Endothelial cell of umbilical vein (primary cell): ENCODE measurements at regions not wholly inside any gene's neighbourhood (a gene's known extent, or its start where the extent isn't known, plus 50 kb on each side); places are given as distances from the start of the nearest gene placed in this dataset.

Experiments used
- EZH2 ChIP-seq: IDR thresholded peaks from 2 replicates; pipeline ENCODE4 v1.6.1; 2012; ENCODE audit warnings: borderline replicate concordance, low read depth, mild to moderate bottlenecking, moderate library complexity, low read length, inconsistent platforms; ENCODE audit not compliant: severe bottlenecking
- FOS ChIP-seq: IDR thresholded peaks from 2 replicates; pipeline ENCODE4 v1.6.1; 2011; ENCODE audit warnings: mild to moderate bottlenecking, low read length, moderate library complexity, borderline replicate concordance; ENCODE audit not compliant: insufficient read depth
- GATA2 ChIP-seq: IDR thresholded peaks from 2 replicates; pipeline ENCODE4 v1.7.0; 2011; ENCODE audit warnings: low read depth, mild to moderate bottlenecking, moderate library complexity, mixed read lengths, low read length; ENCODE audit not compliant: insufficient read length, insufficient read depth
- JUN ChIP-seq: IDR thresholded peaks from 2 replicates; pipeline ENCODE4 v1.6.1; 2011; ENCODE audit warnings: borderline replicate concordance, low read depth; ENCODE audit not compliant: insufficient read length, insufficient read depth
- MYC ChIP-seq: IDR thresholded peaks from one replicate; pipeline ENCODE4 v1.6.1; 2011; ENCODE audit warnings: mild to moderate bottlenecking, low read depth, low read length
- POLR2A ChIP-seq: IDR thresholded peaks from 2 replicates; pipeline ENCODE4 v1.6.1; 2012; ENCODE audit warnings: low read depth, mild to moderate bottlenecking, control low read depth, low read length
- POLR2AphosphoS5 ChIP-seq: IDR thresholded peaks from 2 replicates; pipeline ENCODE4 v1.6.1; 2012; ENCODE audit warnings: low read depth, mild to moderate bottlenecking, control low read depth, low read length, moderate library complexity; ENCODE audit not compliant: insufficient read depth
- TF ChIP-seq, protein P1 (sequence below), 2 donors: IDR thresholded peaks; 1 replicate in 1 of 2; 2 replicates in 1 of 2; pipeline ENCODE4 v1.5.1; 2011; ENCODE audit warnings: low read length in 2 of 2, mild to moderate bottlenecking in 2 of 2, moderate library complexity in 2 of 2, control low read depth in 1 of 2, inconsistent platforms in 1 of 2, low read depth in 1 of 2; ENCODE audit not compliant: insufficient read depth in 1 of 2; ENCODE audit errors: extremely low read depth in 1 of 2
- TF ChIP-seq, protein P2 (sequence below): IDR thresholded peaks from 2 replicates; pipeline ENCODE4 v1.6.1; 2011; ENCODE audit not compliant: insufficient read depth, insufficient read length

DNA sequence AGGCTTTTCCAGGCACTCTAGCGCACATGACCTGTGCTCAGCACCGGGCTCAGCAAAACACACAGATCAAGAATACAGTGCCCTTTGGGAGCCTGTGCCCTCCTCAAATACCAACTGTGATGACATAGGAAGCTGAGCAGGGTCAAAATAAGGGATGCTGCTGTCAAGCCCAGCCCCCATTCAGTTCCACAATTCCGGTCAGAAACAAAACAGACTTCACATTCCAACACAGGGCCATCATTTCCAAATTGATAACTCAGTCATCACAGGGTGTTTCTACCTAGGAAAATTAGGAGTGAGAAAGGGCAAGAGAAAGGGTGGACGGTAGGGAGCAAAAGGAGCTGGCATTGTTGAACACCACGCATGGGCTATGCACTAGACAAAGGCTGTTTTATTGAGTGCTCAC is 158.4 kb upstream of the CCDC54 start:
- TF ChIP-seq POLR2A (no peak), EZH2 (no peak), POLR2AphosphoS5 (no peak), JUN (no peak), MYC (no peak), GATA2 (no peak), FOS (no peak)
- TF ChIP-seq, protein P1, sequence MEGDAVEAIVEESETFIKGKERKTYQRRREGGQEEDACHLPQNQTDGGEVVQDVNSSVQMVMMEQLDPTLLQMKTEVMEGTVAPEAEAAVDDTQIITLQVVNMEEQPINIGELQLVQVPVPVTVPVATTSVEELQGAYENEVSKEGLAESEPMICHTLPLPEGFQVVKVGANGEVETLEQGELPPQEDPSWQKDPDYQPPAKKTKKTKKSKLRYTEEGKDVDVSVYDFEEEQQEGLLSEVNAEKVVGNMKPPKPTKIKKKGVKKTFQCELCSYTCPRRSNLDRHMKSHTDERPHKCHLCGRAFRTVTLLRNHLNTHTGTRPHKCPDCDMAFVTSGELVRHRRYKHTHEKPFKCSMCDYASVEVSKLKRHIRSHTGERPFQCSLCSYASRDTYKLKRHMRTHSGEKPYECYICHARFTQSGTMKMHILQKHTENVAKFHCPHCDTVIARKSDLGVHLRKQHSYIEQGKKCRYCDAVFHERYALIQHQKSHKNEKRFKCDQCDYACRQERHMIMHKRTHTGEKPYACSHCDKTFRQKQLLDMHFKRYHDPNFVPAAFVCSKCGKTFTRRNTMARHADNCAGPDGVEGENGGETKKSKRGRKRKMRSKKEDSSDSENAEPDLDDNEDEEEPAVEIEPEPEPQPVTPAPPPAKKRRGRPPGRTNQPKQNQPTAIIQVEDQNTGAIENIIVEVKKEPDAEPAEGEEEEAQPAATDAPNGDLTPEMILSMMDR (IDR thresholded peaks at IDR 0.05; ENCODE audit: extremely low read depth in 1 of 2, insufficient read depth in 1 of 2, low read depth in 1 of 2, low read length in 2 of 2), result no peak
- TF ChIP-seq, protein P2, sequence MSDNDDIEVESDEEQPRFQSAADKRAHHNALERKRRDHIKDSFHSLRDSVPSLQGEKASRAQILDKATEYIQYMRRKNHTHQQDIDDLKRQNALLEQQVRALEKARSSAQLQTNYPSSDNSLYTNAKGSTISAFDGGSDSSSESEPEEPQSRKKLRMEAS, result no peak
